T-helper 2 cell treated with Interferon-gamma antibody and Interleukin-4, amounts not matched to agents 5 μg/mL and 100 μg/mL, for 36 hours (primary cell): ENCODE measurements at regions not wholly inside any gene's neighbourhood (a gene's known extent, or its start where the extent isn't known, plus 50 kb on each side); places are given as distances from the start of the nearest gene placed in this dataset.

Source experiments
- DNase-seq: peaks from one replicate; pipeline ENCODE4 v3.0.0; 2021; ENCODE audit warnings: low spot score
- H3K27ac Mint-ChIP-seq: one replicate; pipeline ENCODE4 v1.8.0; 2021; ENCODE audit warnings: mild to moderate bottlenecking, mixed read lengths
- H3K27me3 Mint-ChIP-seq: one replicate; pipeline ENCODE4 v1.8.0; 2021; ENCODE audit warnings: low read depth, mixed read lengths
- H3K36me3 Mint-ChIP-seq: one replicate; pipeline ENCODE4 v1.8.0; 2021; ENCODE audit warnings: low read depth, mixed read lengths
- H3K4me1 Mint-ChIP-seq: one replicate; pipeline ENCODE4 v1.8.0; 2021; ENCODE audit warnings: low read depth, mixed read lengths
- H3K4me3 Mint-ChIP-seq: one replicate; pipeline ENCODE4 v1.8.0; 2022; ENCODE audit warnings: mild to moderate bottlenecking, moderate library complexity, mixed read lengths
- H3K9me3 Mint-ChIP-seq: one replicate; pipeline ENCODE4 v1.8.0; 2021; ENCODE audit warnings: mixed read lengths

DNA sequence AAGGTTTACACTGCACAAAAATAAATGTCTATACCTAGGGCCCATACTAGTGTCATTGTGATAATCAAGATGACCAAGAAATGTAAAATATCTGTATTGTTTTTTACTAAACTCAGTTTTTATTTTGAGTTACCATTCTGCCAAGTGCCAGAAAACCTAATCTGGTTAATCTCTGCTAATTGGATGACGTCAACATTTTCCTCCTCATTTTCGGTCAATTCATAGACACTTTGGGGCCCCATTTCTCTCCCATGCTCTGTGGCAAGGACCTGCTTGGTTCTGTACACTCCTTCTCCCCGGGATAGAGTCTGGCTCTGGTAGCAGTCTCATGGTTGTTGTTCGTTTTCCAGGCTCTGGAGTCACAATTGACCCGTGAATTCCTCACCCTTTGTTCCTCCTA is 186.5 kb upstream of the TCF4 start:
- H3K4me3 Mint-ChIP-seq, result no peak overlapping the region
- H3K4me1 Mint-ChIP-seq, result peaks cover 7% of the 10 kb centered on the region
- DNase-seq, result no peak
- no peak overlapping the region for H3K27ac Mint-ChIP-seq
- H3K9me3 Mint-ChIP-seq, result no peaks in the 10 kb centered on the region
- no peaks in the 10 kb centered on the region for H3K36me3 Mint-ChIP-seq
- H3K27me3 Mint-ChIP-seq, result peaks cover 23% of the 10 kb centered on the region

DNA sequence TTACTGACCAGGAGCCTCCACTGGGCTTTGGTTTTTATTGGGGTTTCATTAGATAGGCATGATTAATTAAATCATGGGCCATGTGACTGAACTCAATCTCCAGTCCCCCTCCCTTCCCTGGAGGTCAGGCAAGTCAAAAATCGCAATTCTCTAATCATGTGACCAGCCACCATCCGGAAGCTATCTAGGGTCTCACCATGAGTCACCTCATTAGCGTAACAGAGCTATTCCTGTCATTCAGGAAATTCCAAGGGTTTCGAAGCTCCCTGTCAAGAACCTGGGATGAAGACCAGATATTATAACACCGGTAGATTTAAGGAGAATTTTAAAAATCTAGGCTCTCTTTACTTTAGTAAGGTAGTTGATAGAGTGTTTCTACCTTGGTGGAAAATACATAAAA is 180.3 kb upstream of the TCF4 start:
- Mint-ChIP-seq H3K27ac (no peak overlapping the region), H3K4me1 (no peaks in the 10 kb centered on the region), H3K36me3 (no peaks in the 10 kb centered on the region), H3K4me3 (no peak overlapping the region), H3K9me3 (no peaks in the 10 kb centered on the region), H3K27me3 (no peaks in the 10 kb centered on the region)
- no peak for DNase-seq

DNA sequence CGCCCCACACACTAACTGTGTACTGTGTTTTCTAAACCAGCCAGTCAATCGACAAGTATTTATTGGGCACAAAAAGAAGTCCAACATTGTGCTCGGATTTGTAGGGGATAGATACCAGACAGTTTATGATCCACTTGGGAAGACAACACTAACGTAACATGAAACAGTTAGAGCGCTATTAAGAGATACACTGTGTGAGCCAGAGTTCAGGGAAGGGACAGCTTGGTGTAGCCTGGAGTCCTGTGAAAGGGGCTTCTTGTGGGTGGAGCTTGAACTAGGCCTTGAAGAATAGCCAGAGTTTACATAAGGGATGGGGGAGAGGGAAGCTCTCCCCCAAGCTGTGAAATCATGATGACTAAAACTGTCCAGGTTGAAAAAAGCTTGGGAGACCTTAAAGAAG is 176.4 kb upstream of the TCF4 start:
- H3K4me1 Mint-ChIP-seq, result no peaks in the 10 kb centered on the region
- H3K36me3 Mint-ChIP-seq, result no peaks in the 10 kb centered on the region
- no peaks in the 10 kb centered on the region for H3K9me3 Mint-ChIP-seq
- H3K27ac Mint-ChIP-seq, result no peak overlapping the region
- no peak for DNase-seq
- no peak overlapping the region for H3K4me3 Mint-ChIP-seq
- H3K27me3 Mint-ChIP-seq, result no peaks in the 10 kb centered on the region

DNA sequence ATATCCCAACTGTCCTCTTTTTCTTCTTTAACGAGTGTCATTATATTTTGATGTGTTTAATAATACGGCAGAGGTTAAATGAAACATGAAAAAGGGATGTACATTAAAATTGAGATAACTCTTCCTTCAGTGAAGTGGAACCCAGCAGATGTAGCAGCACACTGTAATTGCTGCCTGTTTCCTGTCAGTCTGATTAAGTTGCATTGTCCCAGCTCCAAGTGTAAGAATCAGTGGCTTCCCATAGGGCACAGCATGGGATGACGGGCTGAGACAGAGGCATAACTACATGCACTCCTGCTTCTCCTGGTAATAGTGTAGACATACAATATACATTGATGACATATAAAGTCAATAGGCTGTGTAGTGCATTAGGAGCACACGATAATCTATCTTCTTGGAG is 175.8 kb upstream of the TCF4 start:
- no peak overlapping the region for H3K27ac Mint-ChIP-seq
- no peak for DNase-seq
- H3K9me3 Mint-ChIP-seq, result no peaks in the 10 kb centered on the region
- H3K4me3 Mint-ChIP-seq, result no peak overlapping the region
- no peaks in the 10 kb centered on the region for H3K36me3 Mint-ChIP-seq
- no peaks in the 10 kb centered on the region for H3K27me3 Mint-ChIP-seq
- no peaks in the 10 kb centered on the region for H3K4me1 Mint-ChIP-seq

DNA sequence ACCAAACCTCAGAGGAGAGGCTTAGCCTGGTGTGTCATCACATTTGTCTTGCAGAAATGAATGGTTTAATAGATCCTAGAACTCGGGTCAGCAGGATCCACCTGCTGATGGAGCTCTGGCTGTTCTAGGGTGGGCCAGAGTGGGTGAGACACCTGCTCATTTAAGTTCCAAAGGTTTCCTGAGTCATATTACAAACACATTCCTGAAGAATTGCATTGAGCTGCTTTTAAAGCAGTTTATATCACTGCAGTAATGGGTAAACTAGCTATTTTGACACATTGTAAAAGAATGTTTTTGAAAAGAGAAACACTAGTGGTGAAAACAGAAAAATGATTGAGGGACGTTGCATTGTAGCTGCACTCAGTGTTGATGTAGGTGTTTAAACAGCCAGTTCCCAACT is 175.3 kb upstream of the TCF4 start:
- DNase-seq, result no peak
- Mint-ChIP-seq H3K4me1 (no peaks in the 10 kb centered on the region), H3K27me3 (no peaks in the 10 kb centered on the region), H3K36me3 (no peaks in the 10 kb centered on the region), H3K9me3 (no peaks in the 10 kb centered on the region), H3K4me3 (no peak overlapping the region), H3K27ac (no peak overlapping the region)

DNA sequence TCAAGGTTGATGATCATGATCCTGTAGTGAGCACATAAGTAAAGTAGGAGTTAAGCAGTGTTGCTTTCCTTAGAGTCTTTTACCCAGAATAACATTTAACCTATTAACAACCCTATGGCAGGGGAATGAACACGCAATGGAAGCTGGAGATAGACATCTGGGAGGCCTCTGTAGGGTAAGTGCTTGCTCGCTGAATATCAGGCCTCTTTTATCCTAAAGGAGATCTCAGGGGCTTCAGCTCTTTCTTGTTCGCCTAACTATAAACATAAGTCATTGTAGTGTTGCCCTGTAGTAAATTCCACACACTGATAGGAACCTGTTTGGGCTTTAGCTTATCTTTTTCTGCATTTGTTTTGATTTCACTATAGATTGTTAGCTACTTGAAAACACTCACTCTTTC is 174.4 kb upstream of the TCF4 start:
- Mint-ChIP-seq H3K4me1 (no peaks in the 10 kb centered on the region), H3K4me3 (no peak overlapping the region), H3K27me3 (no peaks in the 10 kb centered on the region), H3K27ac (no peak overlapping the region), H3K9me3 (no peaks in the 10 kb centered on the region), H3K36me3 (no peaks in the 10 kb centered on the region)
- no peak for DNase-seq

DNA sequence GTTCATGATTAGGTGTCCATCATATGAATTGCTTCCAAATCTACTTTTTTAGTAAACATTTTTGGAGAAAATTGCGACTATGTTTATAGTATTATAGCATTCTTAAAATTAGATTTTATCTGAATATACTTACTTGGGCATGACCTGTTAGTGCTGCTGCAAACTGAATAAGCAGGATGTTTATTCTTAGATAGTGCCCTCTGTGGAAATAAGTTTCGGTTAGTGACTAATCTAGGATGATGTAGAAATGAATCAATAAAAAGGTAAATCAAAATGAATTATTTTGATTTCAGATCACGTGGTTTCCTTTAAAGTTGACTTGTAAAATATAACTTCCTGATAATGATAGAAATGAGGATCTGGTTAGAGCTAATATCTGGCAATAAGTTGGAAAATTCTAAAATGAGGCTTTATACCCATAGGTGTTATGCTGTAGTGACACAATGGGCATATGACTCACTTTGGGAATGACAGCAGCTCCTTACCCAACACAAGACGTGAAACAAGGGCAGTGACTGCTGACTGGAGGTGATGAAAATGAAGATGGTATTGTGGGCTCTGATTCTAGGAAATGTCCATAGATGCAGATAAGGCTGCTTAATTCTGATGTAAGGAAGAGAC is 165.8 kb upstream of the TCF4 start:
- Mint-ChIP-seq H3K27me3 (no peaks in the 10 kb centered on the region), H3K9me3 (no peaks in the 10 kb centered on the region), H3K4me1 (no peaks in the 10 kb centered on the region), H3K4me3 (no peak overlapping the region), H3K27ac (no peak overlapping the region), H3K36me3 (no peaks in the 10 kb centered on the region)
- no peak for DNase-seq

DNA sequence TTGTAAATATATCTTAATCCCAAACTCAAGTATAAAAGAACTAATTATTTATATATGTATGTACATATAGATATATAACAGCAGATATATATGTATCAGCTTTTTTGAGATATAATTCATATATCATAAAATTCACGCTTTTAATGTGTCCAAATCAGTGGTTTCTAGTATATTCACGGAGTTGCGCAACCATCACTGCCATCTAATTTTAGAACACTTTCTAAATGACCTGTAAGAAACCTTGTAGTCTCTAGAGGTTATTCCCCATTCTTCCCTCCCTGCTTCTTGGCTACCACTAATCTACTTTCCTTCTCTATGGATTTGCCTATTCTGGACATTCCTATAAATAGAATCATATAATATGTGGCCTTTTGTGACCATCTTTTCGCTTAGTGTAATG is 163.5 kb upstream of the TCF4 start:
- Mint-ChIP-seq H3K9me3 (no peaks in the 10 kb centered on the region), H3K27me3 (no peaks in the 10 kb centered on the region), H3K4me1 (no peaks in the 10 kb centered on the region), H3K4me3 (no peak overlapping the region), H3K36me3 (no peaks in the 10 kb centered on the region), H3K27ac (no peak overlapping the region)
- no peak for DNase-seq

DNA sequence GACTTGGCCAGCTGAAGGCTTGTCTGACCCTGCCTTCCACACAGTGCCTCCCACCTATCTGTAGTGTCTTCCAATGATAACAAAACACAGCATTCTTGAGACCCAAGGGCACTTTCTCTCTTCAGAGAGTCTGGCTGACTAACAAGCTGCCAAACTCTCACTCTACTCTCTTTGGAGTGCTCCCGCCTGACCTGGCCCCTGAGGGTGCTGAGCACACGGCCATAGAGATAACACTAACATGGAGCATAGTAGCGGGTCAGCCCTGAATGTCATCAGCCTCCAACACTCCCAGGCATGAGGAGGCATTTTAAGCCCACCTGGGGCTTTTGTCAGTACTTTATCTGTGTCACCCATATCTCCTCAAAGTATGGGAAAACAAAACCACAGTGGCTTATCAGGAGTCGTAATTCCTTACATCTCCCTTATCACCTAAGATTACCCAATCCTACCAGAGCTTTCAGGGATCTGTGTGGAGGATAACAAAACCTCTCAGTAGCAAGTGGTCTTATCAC is 160.3 kb upstream of the TCF4 start:
- Mint-ChIP-seq H3K36me3 (no peaks in the 10 kb centered on the region), H3K27ac (no peak overlapping the region), H3K4me1 (no peaks in the 10 kb centered on the region), H3K4me3 (no peak overlapping the region), H3K9me3 (no peaks in the 10 kb centered on the region), H3K27me3 (no peaks in the 10 kb centered on the region)
- DNase-seq, result no peak

DNA sequence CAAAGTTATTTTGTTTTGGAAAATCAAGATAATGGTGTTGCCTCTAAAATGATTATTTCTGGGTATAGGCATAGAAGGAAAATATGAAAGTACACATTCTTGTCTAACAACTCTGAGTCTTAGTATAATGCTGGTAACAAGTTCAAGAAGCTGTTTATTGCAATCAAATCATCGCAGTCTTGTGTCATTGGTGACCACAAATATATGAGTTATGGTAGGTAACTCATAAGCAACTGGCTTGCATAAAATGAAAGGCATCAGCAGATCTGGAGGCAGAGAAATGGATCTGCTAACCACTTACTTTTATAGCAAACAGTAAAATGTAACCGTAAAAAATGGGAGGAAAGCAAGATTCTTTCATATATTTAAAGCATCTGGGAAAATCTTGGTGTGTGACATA is 156.2 kb upstream of the TCF4 start:
- H3K27me3 Mint-ChIP-seq, result no peaks in the 10 kb centered on the region
- no peak for DNase-seq
- H3K4me1 Mint-ChIP-seq, result no peaks in the 10 kb centered on the region
- no peaks in the 10 kb centered on the region for H3K36me3 Mint-ChIP-seq
- H3K4me3 Mint-ChIP-seq, result no peak overlapping the region
- no peak overlapping the region for H3K27ac Mint-ChIP-seq
- peaks cover 3% of the 10 kb centered on the region for H3K9me3 Mint-ChIP-seq

DNA sequence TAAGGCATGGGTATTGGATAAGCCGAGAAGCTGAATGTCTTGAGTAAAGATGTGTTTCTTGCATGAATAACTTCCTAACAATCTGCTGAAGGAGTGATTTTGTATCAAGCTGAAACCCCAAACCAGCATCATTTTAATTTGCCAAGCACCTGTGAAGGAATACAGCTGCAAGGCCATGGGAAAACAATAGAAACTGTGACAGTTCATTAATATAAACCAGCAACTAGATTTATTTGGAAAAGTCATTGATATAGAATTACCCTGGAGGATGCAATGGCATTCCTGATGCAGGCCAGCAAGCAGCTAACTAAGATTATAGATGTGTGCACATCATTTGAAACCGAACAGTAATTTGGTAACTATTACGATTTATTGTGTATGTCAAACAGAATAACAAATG is 155.7 kb upstream of the TCF4 start:
- H3K4me3 Mint-ChIP-seq, result no peak overlapping the region
- no peak for DNase-seq
- no peak overlapping the region for H3K27ac Mint-ChIP-seq
- no peaks in the 10 kb centered on the region for H3K4me1 Mint-ChIP-seq
- peaks cover 3% of the 10 kb centered on the region for H3K9me3 Mint-ChIP-seq
- H3K27me3 Mint-ChIP-seq, result no peaks in the 10 kb centered on the region
- H3K36me3 Mint-ChIP-seq, result no peaks in the 10 kb centered on the region

DNA sequence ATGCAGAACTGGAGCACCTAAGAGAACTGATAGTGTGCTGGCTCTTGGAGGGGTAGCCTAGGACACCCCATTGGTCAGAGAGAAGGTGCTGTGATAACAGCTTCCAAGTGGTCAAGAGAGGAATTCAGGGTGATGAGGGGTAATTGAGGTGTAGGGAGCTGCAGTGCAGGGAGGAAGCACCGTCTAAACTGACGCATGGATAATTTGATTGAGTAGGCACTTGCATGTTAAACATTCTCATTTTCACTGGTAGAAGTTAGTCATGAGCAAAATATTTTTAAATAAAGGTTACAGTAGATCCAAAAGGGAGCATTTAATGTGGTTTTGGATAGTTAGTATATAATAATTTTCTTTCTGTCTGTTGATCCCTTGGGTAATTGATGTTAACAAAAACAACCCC is 155.1 kb upstream of the TCF4 start:
- no peaks in the 10 kb centered on the region for H3K4me1 Mint-ChIP-seq
- H3K9me3 Mint-ChIP-seq, result peaks cover 3% of the 10 kb centered on the region
- no peak overlapping the region for H3K4me3 Mint-ChIP-seq
- no peak overlapping the region for H3K27ac Mint-ChIP-seq
- H3K36me3 Mint-ChIP-seq, result no peaks in the 10 kb centered on the region
- DNase-seq, result no peak
- no peaks in the 10 kb centered on the region for H3K27me3 Mint-ChIP-seq

DNA sequence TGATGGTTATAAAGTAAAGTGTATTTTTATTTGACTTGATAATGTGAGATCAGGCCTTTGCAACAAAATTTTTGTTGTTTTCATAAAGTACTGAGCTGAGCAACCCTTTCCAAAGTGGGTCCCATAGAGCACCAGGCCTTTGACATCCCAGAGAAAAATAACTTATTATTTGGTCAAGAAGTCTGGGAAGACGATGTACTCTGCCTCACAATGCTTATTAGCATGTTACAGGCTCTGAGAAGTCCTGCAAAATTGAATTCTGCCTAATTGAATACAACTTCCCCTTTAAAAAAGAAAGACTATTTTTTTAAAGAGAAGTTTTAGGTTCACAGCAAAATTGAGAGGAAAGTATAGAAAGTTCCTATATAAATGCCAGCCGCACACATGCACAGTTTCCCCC is 151.5 kb upstream of the TCF4 start:
- Mint-ChIP-seq H3K36me3 (no peaks in the 10 kb centered on the region), H3K9me3 (peaks cover 3% of the 10 kb centered on the region), H3K4me3 (no peak overlapping the region), H3K27ac (no peak overlapping the region), H3K4me1 (no peaks in the 10 kb centered on the region), H3K27me3 (no peaks in the 10 kb centered on the region)
- DNase-seq, result no peak

DNA sequence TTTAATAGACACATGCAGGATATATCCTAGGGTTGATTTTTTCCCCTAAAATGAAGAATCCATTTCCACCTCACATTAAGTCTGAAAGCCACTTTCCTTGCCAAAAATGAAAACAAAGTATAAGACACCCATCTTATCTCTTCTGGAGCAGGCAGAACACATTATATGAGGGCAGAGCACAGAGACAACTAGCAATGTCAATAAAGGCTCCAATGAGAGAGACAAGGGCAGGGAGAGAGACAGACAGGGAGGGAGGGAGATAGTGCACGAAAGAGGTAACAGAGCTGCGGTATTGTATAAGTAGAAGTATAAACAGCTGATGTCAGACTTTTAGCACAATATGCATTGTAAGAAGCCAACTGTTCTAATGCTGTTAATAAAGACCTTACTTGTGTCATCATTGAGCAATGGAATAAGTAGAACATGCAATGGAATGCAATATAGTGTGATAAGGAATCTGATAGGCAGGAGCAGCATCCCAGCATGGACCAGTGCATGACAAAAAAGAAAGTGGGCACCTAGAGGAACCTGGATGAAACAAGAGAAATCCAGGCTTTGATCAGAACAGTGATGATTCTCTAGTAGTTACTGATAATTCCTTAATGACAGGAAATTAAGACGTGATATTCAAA is 150.6 kb upstream of the TCF4 start:
- no peak for DNase-seq
- Mint-ChIP-seq H3K36me3 (no peaks in the 10 kb centered on the region), H3K9me3 (peaks cover 3% of the 10 kb centered on the region), H3K4me1 (no peaks in the 10 kb centered on the region), H3K4me3 (no peak overlapping the region), H3K27ac (no peak overlapping the region), H3K27me3 (no peaks in the 10 kb centered on the region)
